Panc1 (cell line): ENCODE measurements at regions not wholly inside any gene's neighbourhood (a gene's known extent, or its start where the extent isn't known, plus 50 kb on each side); places are given as distances from the start of the nearest gene placed in this dataset.

Experiments
- POLR2AphosphoS5 ChIP-seq: IDR thresholded peaks from 2 replicates; pipeline ENCODE4 v1.6.1; 2012; ENCODE audit warnings: mild to moderate bottlenecking, low read depth, low read length, moderate library complexity
- SIN3A ChIP-seq: IDR thresholded peaks from 2 replicates; pipeline ENCODE4 v1.6.1; 2012; ENCODE audit warnings: low read depth, mild to moderate bottlenecking, low read length, moderate library complexity, borderline replicate concordance; ENCODE audit not compliant: insufficient read depth
- TF ChIP-seq, protein P1 (sequence below): fragments of 450-650 bp; IDR thresholded peaks from 2 replicates; pipeline ENCODE4 v1.5.1; 2017; ENCODE audit warnings: mild to moderate bottlenecking
- TF ChIP-seq, protein P2 (sequence below), 2 experiments: IDR thresholded peaks; 2 replicates each; pipeline ENCODE4 v1.6.1; 2011 to 2012; ENCODE audit warnings: low read depth in 2 of 2, control low read depth in 1 of 2, low read length in 1 of 2, mild to moderate bottlenecking in 1 of 2, moderate library complexity in 1 of 2; ENCODE audit not compliant: insufficient read depth in 1 of 2

DNA sequence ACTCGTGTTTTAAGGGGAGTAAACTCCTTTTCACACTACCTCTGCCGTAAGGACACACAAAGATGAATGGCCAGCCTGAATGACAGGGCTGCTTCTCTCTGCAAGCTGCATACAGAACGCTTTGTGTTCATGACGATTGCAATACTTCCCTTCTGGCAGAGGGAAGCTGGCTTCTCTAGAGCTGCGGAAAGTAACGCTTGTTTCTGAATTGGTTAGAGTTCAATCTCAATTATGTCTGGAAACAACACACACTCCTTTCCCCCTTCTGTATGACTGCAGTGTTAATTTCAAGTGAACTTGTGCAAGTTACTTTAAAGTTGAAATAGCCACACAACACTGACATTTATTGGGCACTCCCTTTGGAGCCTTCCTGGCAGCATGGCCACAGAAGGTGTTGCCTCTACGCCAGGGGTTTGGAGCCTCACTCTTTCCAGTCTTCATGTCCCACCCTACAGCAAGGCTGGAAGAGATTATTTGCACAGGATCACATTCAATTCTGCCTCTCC, 242.6 kb downstream of the NDFIP2 start:
- TF ChIP-seq, protein P1, sequence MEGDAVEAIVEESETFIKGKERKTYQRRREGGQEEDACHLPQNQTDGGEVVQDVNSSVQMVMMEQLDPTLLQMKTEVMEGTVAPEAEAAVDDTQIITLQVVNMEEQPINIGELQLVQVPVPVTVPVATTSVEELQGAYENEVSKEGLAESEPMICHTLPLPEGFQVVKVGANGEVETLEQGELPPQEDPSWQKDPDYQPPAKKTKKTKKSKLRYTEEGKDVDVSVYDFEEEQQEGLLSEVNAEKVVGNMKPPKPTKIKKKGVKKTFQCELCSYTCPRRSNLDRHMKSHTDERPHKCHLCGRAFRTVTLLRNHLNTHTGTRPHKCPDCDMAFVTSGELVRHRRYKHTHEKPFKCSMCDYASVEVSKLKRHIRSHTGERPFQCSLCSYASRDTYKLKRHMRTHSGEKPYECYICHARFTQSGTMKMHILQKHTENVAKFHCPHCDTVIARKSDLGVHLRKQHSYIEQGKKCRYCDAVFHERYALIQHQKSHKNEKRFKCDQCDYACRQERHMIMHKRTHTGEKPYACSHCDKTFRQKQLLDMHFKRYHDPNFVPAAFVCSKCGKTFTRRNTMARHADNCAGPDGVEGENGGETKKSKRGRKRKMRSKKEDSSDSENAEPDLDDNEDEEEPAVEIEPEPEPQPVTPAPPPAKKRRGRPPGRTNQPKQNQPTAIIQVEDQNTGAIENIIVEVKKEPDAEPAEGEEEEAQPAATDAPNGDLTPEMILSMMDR: no peak
- no peak for TF ChIP-seq POLR2AphosphoS5
- no peak for TF ChIP-seq SIN3A
- TF ChIP-seq, protein P2, sequence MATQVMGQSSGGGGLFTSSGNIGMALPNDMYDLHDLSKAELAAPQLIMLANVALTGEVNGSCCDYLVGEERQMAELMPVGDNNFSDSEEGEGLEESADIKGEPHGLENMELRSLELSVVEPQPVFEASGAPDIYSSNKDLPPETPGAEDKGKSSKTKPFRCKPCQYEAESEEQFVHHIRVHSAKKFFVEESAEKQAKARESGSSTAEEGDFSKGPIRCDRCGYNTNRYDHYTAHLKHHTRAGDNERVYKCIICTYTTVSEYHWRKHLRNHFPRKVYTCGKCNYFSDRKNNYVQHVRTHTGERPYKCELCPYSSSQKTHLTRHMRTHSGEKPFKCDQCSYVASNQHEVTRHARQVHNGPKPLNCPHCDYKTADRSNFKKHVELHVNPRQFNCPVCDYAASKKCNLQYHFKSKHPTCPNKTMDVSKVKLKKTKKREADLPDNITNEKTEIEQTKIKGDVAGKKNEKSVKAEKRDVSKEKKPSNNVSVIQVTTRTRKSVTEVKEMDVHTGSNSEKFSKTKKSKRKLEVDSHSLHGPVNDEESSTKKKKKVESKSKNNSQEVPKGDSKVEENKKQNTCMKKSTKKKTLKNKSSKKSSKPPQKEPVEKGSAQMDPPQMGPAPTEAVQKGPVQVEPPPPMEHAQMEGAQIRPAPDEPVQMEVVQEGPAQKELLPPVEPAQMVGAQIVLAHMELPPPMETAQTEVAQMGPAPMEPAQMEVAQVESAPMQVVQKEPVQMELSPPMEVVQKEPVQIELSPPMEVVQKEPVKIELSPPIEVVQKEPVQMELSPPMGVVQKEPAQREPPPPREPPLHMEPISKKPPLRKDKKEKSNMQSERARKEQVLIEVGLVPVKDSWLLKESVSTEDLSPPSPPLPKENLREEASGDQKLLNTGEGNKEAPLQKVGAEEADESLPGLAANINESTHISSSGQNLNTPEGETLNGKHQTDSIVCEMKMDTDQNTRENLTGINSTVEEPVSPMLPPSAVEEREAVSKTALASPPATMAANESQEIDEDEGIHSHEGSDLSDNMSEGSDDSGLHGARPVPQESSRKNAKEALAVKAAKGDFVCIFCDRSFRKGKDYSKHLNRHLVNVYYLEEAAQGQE (IDR thresholded peaks at IDR 0.05; ENCODE audit: insufficient read depth in 1 of 2, low read depth in 2 of 2, low read length in 1 of 2): no peak
